Embryonic facial prominence (tissue), 1 donor: ENCODE measurements at regions not wholly inside any gene's neighbourhood (a gene's known extent, or its start where the extent isn't known, plus 50 kb on each side); places are given as distances from the start of the nearest gene placed in this dataset.

Experiments used
- DNase-seq: peaks from one replicate; pipeline ENCODE4 v3.0.0-alpha.2; 2016; ENCODE audit errors: extremely low spot score

DNA sequence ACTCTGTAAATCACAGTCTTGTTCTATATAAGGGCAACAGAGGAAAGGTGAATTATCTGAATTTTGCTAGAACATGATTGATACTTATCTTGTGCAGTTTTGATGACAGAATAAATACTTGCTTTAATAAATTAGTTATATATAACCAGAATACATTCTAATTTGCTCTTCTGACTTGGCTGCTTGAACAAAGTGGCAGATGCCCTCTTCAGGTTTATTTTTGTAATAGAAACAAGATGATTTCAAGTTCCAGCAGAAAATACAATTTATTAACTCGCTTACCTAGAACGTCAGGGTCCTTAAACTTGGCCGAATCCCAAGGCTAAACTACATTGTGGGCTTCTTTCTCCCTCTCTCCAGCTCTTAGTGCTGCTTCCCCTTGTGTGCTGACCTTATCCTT is 57.6 kb upstream of the SSTR1 start:
- no peak for DNase-seq
